ENCODE measurements at regions not wholly inside any gene's neighbourhood (a gene's known extent, or its start where the extent isn't known, plus 50 kb on each side); places are given as distances from the start of the nearest gene placed in this dataset.

- no peak for DNase-seq
Observed at GRCh38 chr4:20302336-20302735, 50.6 kb downstream of the SLIT2 start.

- no peak for DNase-seq
Observed at GRCh38 chr4:20305976-20306375, 54.3 kb downstream of the SLIT2 start.

GRCh38 chr4:20311856-20312255 lies 60.2 kb downstream of the SLIT2 start:
- DNase-seq, result no peak

- no peak for DNase-seq
Observed at GRCh38 chr4:20313237-20314030, 61.7 kb downstream of the SLIT2 start.

GRCh38 chr4:20317424-20317985 lies 65.8 kb downstream of the SLIT2 start:
- no peak for DNase-seq

GRCh38 chr4:20318001-20318908 lies 66.5 kb downstream of the SLIT2 start:
- DNase-seq, result no peak

GRCh38 chr4:20318909-20319277 lies 67.2 kb downstream of the SLIT2 start:
- DNase-seq, result no peak

GRCh38 chr4:20319825-20320612 lies 68.3 kb downstream of the SLIT2 start:
- no peak for DNase-seq

- DNase-seq, result no peak
Observed at GRCh38 chr4:20323991-20324390, 72.3 kb downstream of the SLIT2 start.

GRCh38 chr4:20326460-20326859 lies 74.8 kb downstream of the SLIT2 start:
- DNase-seq, result no peak

GRCh38 chr4:20326977-20327376 lies 75.3 kb downstream of the SLIT2 start:
- DNase-seq, result no peak

- DNase-seq, result no peak
Observed at GRCh38 chr4:20327808-20328207, 76.1 kb downstream of the SLIT2 start.

- no peak for DNase-seq
Observed at GRCh38 chr4:20331642-20332041, 79.9 kb downstream of the SLIT2 start.

- DNase-seq, result no peak
Observed at GRCh38 chr4:20333141-20333715, 81.5 kb downstream of the SLIT2 start.

- no peak for DNase-seq
Observed at GRCh38 chr4:20337261-20337664, 85.6 kb downstream of the SLIT2 start.

- DNase-seq, result no peak
Observed at GRCh38 chr4:20338841-20339240, 87.1 kb downstream of the SLIT2 start.

GRCh38 chr4:20341134-20341738 lies 89.5 kb downstream of the SLIT2 start:
- no peak for DNase-seq

GRCh38 chr4:20347531-20347930 lies 95.8 kb downstream of the SLIT2 start:
- no peak for DNase-seq

GRCh38 chr4:20348411-20348810 lies 96.7 kb downstream of the SLIT2 start:
- no peak for DNase-seq

- DNase-seq, result no peak
Observed at GRCh38 chr4:20351360-20352162, 99.9 kb downstream of the SLIT2 start.

- DNase-seq, result no peak
Observed at GRCh38 chr4:20352163-20352431, 100.4 kb downstream of the SLIT2 start.

Data from inflammatory macrophage (primary cell).